Left lung (tissue), 4 donors: ENCODE measurements at regions not wholly inside any gene's neighbourhood (a gene's known extent, or its start where the extent isn't known, plus 50 kb on each side); places are given as distances from the start of the nearest gene placed in this dataset.

Experiments
- ATAC-seq: fragments of 200-7000 bp; cut with Tn5 transposase; one replicate; pipeline ENCODE4 v1.9.1; 2020; ENCODE audit warnings: moderate library complexity
- DNase-seq, 4 donors: peaks; one replicate each; pipeline ENCODE4 v3.0.0-alpha.2; 2013 to 2020
- H3K27ac ChIP-seq, 2 donors: fragments of 200-600 bp; sonication (generic) in 1 of 2; one replicate each; pipeline versions ENCODE4 v1.5.0 to v1.8.0; 2020 to 2021
- H3K27me3 ChIP-seq, 2 donors: fragments of 200-600 bp; sonication (generic) in 1 of 2; one replicate each; pipeline versions ENCODE4 v1.5.0 to v1.8.0; 2020 to 2021
- H3K36me3 ChIP-seq, 2 donors: fragments of 200-600 bp; sonication (generic) in 1 of 2; one replicate each; pipeline versions ENCODE4 v1.5.0 to v1.8.0; 2020 to 2021
- H3K4me1 ChIP-seq, 2 donors: fragments of 200-600 bp; one replicate each; pipeline ENCODE4 v1.8.0; 2021
- H3K4me3 ChIP-seq, 2 donors: fragments of 200-600 bp; sonication (generic) in 1 of 2; one replicate each; pipeline versions ENCODE4 v1.5.0 to v1.8.0; 2020 to 2021; ENCODE audit warnings: mild to moderate bottlenecking in 1 of 2
- H3K9me3 ChIP-seq, 2 donors: fragments of 200-600 bp; sonication (generic) in 1 of 2; one replicate each; pipeline versions ENCODE4 v1.5.0 to v1.8.0; 2020 to 2021
- CTCF ChIP-seq, 2 donors: fragments of 200-600 bp; sonication (generic) in 1 of 2; IDR thresholded peaks; one replicate each; pipeline versions ENCODE4 v1.5.0 to v1.8.0; 2021; ENCODE audit warnings: antibody characterized with exemption in 2 of 2
- intact Hi-C, 2 donors: fragments of 100-400 bp; cut with DNase I; formaldehyde crosslinking; loops; one replicate each; pipeline versions ENCODE4 v1.11.2 to v1.14.2; 2022
- donor health status: DM: no; HTN: yes; CAD: no.
- donor health status: DM: no; HTN: no; CAD: no.

GRCh38 chr6:15715851-15716250 lies 53.0 kb upstream of the DTNBP1 start:
- no peaks in the 10 kb centered on the region for H3K4me1 ChIP-seq
- TF ChIP-seq CTCF (IDR thresholded peaks at IDR 0.05): no peak
- no peak overlapping the region for H3K27ac ChIP-seq
- intact Hi-C loops: no loop called here
- DNase-seq (no peak), ATAC-seq (no peak)
- no peak overlapping the region for H3K4me3 ChIP-seq
- peaks cover 0 to 5% of the 10 kb centered on the region in 2 donors for H3K9me3 ChIP-seq
- no peaks in the 10 kb centered on the region for H3K36me3 ChIP-seq
- H3K27me3 ChIP-seq: no peaks in the 10 kb centered on the region

GRCh38 chr6:15715060-15715459 lies 52.2 kb upstream of the DTNBP1 start:
- TF ChIP-seq CTCF (IDR thresholded peaks at IDR 0.05): no peak
- DNase-seq (no peak), ATAC-seq (peak; percentile 77)
- Histone ChIP-seq H3K27me3 (no peaks in the 10 kb centered on the region), H3K9me3 (peaks cover 0 to 5% of the 10 kb centered on the region in 2 donors), H3K4me1 (no peaks in the 10 kb centered on the region), H3K27ac (no peak overlapping the region), H3K4me3 (no peak overlapping the region), H3K36me3 (no peaks in the 10 kb centered on the region)
- intact Hi-C loops: no loop called here

GRCh38 chr6:15714658-15715057 lies 51.8 kb upstream of the DTNBP1 start:
- DNase-seq: no peak
- peaks cover 0 to 5% of the 10 kb centered on the region in 2 donors for H3K9me3 ChIP-seq
- no peak for TF ChIP-seq CTCF (IDR thresholded peaks at IDR 0.05)
- H3K27me3 ChIP-seq: no peaks in the 10 kb centered on the region
- H3K36me3 ChIP-seq: no peaks in the 10 kb centered on the region
- H3K4me1 ChIP-seq: no peaks in the 10 kb centered on the region
- no peak for ATAC-seq
- H3K27ac ChIP-seq: no peak overlapping the region
- intact Hi-C loops: no loop called here
- H3K4me3 ChIP-seq: no peak overlapping the region

- DNase-seq (no peak), ATAC-seq (no peak)
- no peaks in the 10 kb centered on the region for H3K4me1 ChIP-seq
- no peak overlapping the region for H3K27ac ChIP-seq
- no peak for TF ChIP-seq CTCF (IDR thresholded peaks at IDR 0.05)
- H3K27me3 ChIP-seq: no peaks in the 10 kb centered on the region
- H3K36me3 ChIP-seq: no peaks in the 10 kb centered on the region
- H3K4me3 ChIP-seq: no peak overlapping the region
- peaks cover 0 to 5% of the 10 kb centered on the region in 2 donors for H3K9me3 ChIP-seq
- intact Hi-C loops: no loop called here
Observed at GRCh38 chr6:15713325-15713724, 50.5 kb upstream of the DTNBP1 start.

- H3K4me1 ChIP-seq: no peaks in the 10 kb centered on the region
- peaks cover 0 to 5% of the 10 kb centered on the region in 2 donors for H3K9me3 ChIP-seq
- no peak overlapping the region for H3K4me3 ChIP-seq
- ATAC-seq: no peak
- TF ChIP-seq CTCF (IDR thresholded peaks at IDR 0.05): no peak
- DNase-seq: peak in 2 of 4 donors; percentile 35 to 47
- no peaks in the 10 kb centered on the region for H3K27me3 ChIP-seq
- no peak overlapping the region for H3K27ac ChIP-seq
- intact Hi-C loops: no loop called here
- H3K36me3 ChIP-seq: no peaks in the 10 kb centered on the region
Observed at GRCh38 chr6:15712797-15713196, 50.0 kb upstream of the DTNBP1 start.
